KOPT-K1 (cell line): ENCODE measurements at regions not wholly inside any gene's neighbourhood (a gene's known extent, or its start where the extent isn't known, plus 50 kb on each side); places are given as distances from the start of the nearest gene placed in this dataset.

Experiments used
- H3K27ac ChIP-seq: fragments of 200-600 bp; sonication (generic); 2 replicates; pipeline ENCODE4 v1.5.1; 2016; ENCODE audit warnings: antibody characterized with exemption, mild to moderate bottlenecking, low read depth, low read length; ENCODE audit not compliant: poor library complexity, severe bottlenecking
- H3K36me3 ChIP-seq: fragments of 200-600 bp; sonication (generic); 2 replicates; pipeline ENCODE4 v1.5.1; 2017; ENCODE audit warnings: antibody characterized with exemption, mild to moderate bottlenecking, low read length, moderate library complexity; ENCODE audit not compliant: insufficient read depth
- H3K9me3 ChIP-seq: fragments of 200-600 bp; sonication (generic); 2 replicates; pipeline ENCODE4 v1.5.1; 2017; ENCODE audit warnings: antibody characterized with exemption, low read length, mild to moderate bottlenecking; ENCODE audit not compliant: insufficient read depth, poor library complexity, severe bottlenecking

GRCh38 chr9:91073049-91073810 lies 271.6 kb downstream of the SYK start:
- H3K9me3 ChIP-seq, result no peaks in the 10 kb centered on the region
- no peaks in the 10 kb centered on the region for H3K36me3 ChIP-seq
- no peak overlapping the region for H3K27ac ChIP-seq

- H3K27ac ChIP-seq, result no peak overlapping the region
- no peaks in the 10 kb centered on the region for H3K36me3 ChIP-seq
- no peaks in the 10 kb centered on the region for H3K9me3 ChIP-seq
Measured at GRCh38 chr9:91073811-91074771, 272.5 kb downstream of the SYK start.

GRCh38 chr9:91074866-91075265 lies 273.2 kb downstream of the SYK start:
- Histone ChIP-seq H3K9me3 (no peaks in the 10 kb centered on the region), H3K27ac (no peak overlapping the region)

GRCh38 chr9:91075279-91075678 lies 273.7 kb downstream of the SYK start:
- no peak overlapping the region for H3K27ac ChIP-seq
- no peaks in the 10 kb centered on the region for H3K36me3 ChIP-seq
- H3K9me3 ChIP-seq, result no peaks in the 10 kb centered on the region

More at GRCh38 chr9:91074866-91075265, 273.2 kb downstream of the SYK start:
- H3K36me3 ChIP-seq, result no peaks in the 10 kb centered on the region

- H3K27ac ChIP-seq, result no peak overlapping the region
- no peaks in the 10 kb centered on the region for H3K36me3 ChIP-seq
- no peaks in the 10 kb centered on the region for H3K9me3 ChIP-seq
Measured at GRCh38 chr9:91077624-91078368, 276.2 kb downstream of the SYK start.

GRCh38 chr9:91078369-91078695 lies 276.7 kb downstream of the SYK start:
- no peaks in the 10 kb centered on the region for H3K36me3 ChIP-seq
- no peak overlapping the region for H3K27ac ChIP-seq
- H3K9me3 ChIP-seq, result no peaks in the 10 kb centered on the region

- H3K27ac ChIP-seq, result no peak overlapping the region
- H3K9me3 ChIP-seq, result no peaks in the 10 kb centered on the region
- H3K36me3 ChIP-seq, result no peaks in the 10 kb centered on the region
Measured at GRCh38 chr9:91082731-91083130, 279.0 kb downstream of the AUH start.

- Histone ChIP-seq H3K36me3 (no peaks in the 10 kb centered on the region), H3K27ac (no peak overlapping the region)
Measured at GRCh38 chr9:91084896-91085516, 276.7 kb downstream of the AUH start.

GRCh38 chr9:91085517-91086291 lies 276.0 kb downstream of the AUH start:
- no peaks in the 10 kb centered on the region for H3K9me3 ChIP-seq
- no peak overlapping the region for H3K27ac ChIP-seq
- no peaks in the 10 kb centered on the region for H3K36me3 ChIP-seq

More at GRCh38 chr9:91084896-91085516, 276.7 kb downstream of the AUH start:
- no peaks in the 10 kb centered on the region for H3K9me3 ChIP-seq

GRCh38 chr9:91086657-91087461 lies 274.9 kb downstream of the AUH start:
- Histone ChIP-seq H3K27ac (no peak overlapping the region), H3K9me3 (no peaks in the 10 kb centered on the region), H3K36me3 (no peaks in the 10 kb centered on the region)

- no peak overlapping the region for H3K27ac ChIP-seq
Measured at GRCh38 chr9:91087462-91087759, 274.3 kb downstream of the AUH start.

GRCh38 chr9:91089405-91090129 lies 272.2 kb downstream of the AUH start:
- no peaks in the 10 kb centered on the region for H3K9me3 ChIP-seq
- no peaks in the 10 kb centered on the region for H3K36me3 ChIP-seq
- H3K27ac ChIP-seq, result no peak overlapping the region

More at GRCh38 chr9:91087462-91087759, 274.3 kb downstream of the AUH start:
- Histone ChIP-seq H3K9me3 (no peaks in the 10 kb centered on the region), H3K36me3 (no peaks in the 10 kb centered on the region)

- Histone ChIP-seq H3K27ac (no peak overlapping the region), H3K9me3 (no peaks in the 10 kb centered on the region), H3K36me3 (no peaks in the 10 kb centered on the region)
Measured at GRCh38 chr9:91090130-91090410, 271.6 kb downstream of the AUH start.
